HG02642 (cell line): ENCODE measurements at regions not wholly inside any gene's neighbourhood (a gene's known extent, or its start where the extent isn't known, plus 50 kb on each side); places are given as distances from the start of the nearest gene placed in this dataset.
"Not testable (repeated sequence)": the region's sequence is repeated elsewhere in the genome, so short reads cannot be mapped to it uniquely, and the experiment has no call there.

Experiments
- ATAC-seq: cut with Tn5 transposase; IDR thresholded peaks from one replicate; pipeline ENCODE4 v1.9.1; 2021; ENCODE audit warnings: mild to moderate bottlenecking; ENCODE audit not compliant: unreplicated experiment, poor library complexity

DNA sequence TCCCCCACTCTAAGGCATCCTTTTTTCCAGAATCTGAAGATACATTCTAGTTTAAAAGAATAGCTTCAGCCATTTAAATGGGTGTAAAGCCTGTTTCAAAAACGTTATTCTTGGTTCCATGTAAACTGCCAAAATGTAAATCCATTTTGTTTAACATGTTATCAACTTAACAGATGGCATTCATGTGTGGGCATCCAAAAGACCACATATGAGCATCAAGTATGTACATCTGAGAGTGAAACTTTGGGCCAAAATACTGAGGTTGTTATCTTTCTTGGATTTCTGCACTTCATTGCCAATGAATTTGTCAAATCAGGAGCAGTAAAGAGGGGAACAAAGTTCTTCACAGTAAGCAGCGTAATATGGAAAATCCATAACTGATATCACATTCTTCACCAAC is 395.4 kb downstream of the ZNF804A start:
- ATAC-seq = no peak

DNA sequence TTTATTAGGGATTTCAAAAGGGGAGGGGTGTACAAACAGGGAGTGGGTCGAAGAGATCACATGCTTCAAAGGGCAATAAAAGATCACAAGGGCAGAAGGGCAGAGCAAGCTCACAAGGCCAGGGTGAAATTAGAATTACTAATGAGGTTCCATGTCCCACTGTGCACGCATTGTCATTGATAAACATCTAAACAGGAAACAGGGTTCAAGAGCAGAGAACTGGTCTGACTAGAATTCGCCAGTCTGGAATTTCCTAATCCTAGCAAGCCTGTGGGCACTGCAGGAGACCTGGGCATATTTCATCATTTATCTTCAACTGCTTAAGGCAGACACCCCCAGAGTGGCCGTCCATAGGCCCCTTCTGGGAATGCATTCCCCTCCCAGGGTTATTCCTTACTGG is 408.2 kb downstream of the ZNF804A start:
- ATAC-seq = no peak

DNA sequence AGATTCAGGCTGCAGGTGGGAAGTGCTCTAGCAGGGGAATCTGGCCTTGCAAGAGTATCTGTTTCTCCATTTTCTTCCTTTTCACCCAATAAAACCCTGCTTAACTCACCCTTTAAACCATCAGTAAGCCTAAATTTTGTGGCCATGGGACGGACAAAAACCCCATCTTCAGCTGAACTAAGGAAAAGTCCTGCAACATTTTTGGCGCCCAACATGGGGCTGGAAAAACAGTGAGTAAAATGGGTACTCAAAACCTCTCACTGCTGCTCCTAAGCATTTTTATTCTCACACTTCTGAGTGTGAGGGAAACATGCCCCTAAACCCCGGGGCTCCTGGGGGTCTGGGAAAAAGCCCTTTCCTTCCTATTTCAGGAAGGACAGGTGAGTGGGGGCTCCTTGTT is 414.3 kb downstream of the ZNF804A start:
- no peak for ATAC-seq

DNA sequence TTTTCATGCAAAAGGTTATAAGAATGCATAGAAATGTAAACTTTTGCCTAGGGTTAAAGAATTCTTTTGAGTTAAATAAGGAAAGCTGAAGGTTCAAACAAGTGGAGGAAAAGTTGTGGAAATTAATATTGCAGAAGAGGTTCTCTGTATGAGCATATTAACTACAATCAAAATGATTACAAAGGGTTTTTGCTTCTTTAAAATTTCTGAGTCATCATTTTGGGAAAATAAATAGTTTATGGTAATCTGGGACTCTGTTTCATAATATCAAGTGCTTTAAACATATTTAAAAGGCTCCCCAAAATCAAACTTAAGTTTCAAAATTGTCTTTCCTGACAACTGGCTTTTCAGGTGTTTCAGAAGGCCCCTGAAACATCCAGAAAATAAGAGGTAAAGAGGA is 415.7 kb downstream of the ZNF804A start:
- no peak for ATAC-seq

DNA sequence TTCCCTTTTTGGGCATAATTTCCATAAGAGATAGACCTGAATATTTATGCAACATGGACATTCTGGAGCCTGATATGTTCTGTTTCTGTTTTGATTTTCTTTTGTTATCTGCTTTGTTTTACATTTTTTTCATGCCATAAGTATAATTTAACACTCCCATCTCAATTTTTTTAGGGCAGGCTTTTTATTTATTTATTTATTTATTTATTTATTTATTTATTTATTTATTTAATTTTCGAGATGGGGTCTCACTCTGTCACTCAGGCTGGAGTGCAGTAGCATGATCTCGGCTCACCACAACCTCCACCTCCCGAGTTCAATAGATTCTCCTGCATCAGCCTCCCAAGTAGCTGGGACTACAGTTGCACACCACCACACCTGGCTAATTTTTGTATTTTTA is 427.6 kb downstream of the ZNF804A start:
- not testable (repeated sequence) for ATAC-seq

DNA sequence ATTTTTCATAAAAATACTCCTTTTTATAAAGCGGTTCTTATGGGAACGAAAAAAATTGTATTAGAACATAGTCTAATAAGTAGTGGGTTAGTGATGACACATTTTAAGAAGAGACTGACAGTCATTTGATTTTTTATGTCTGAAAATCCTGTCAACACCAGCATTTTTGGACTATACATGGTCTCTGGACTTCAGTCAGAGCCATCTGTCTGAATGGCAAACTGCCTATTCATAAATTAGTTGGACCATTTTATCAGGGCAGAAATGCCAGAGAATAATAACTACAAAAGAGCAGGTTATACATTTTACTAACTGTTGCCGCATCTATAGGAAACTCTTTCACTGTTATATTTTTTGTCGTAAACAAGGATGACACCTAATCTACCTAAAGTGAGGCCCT is 437.6 kb downstream of the ZNF804A start:
- ATAC-seq = no peak

DNA sequence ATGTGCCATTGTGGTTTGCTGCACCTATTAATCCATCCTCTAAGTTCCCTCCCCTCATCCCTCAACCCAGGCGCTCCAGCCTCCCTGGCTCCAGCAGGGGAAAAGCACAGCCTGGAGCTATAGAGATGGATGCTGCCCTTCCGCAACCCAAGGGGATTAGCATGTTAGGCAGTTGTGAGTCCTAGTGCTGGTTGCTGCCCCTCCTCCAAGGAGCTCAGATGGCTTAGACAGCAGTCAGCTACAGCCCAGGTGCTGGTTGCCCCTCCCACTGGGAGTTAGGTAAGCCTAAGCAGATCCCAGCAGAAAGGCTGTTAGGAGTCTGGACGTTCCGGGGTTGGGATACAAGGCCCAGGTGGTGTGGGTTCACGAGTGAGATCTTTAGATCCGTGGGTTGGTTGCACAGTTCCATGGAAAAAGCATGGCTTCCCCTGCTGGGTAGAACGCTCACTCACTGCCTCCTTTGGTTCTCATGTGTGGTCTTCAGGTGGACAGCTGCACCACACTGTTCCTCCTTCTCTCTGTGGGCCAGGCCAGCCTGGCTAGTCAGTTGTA is 446.1 kb downstream of the ZNF804A start:
- no peak for ATAC-seq

DNA sequence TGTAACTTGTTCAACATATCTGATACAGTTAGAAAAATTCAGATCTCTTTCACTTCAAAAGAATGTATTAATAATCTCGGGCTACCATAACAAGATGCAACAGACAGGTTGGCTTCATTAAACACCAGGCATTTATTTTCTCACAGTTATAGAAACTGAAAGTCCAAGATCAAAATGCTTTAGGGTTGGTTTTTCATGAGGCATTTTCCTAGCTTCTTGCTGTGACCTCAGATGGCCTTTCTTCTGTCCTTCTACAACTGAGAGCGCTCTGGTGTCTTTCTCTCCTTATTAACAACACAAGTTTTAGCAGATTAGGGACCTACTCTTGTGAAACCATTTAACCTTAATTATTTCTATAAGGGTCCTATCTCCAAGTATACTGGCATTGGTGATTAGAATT is 452.5 kb downstream of the ZNF804A start:
- ATAC-seq = no peak

DNA sequence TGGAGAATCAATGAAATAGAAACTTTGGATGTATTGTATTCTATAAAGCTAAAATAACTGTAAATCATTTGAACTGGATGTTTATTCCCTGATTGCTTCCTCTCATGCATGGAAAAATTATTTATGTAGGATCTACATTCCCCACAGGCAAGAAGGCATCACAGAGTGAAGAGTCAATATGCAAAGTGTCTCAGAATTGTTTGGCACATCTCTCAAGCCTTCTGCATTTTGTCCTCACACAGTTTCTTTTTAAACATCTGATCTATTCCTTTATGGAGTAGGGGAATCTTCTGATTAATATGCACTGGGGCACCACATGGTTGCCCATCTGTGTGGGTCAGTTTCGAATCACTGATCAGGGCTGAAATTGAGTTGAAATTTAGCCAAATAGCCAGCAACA is 465.4 kb downstream of the ZNF804A start:
- ATAC-seq = no peak

DNA sequence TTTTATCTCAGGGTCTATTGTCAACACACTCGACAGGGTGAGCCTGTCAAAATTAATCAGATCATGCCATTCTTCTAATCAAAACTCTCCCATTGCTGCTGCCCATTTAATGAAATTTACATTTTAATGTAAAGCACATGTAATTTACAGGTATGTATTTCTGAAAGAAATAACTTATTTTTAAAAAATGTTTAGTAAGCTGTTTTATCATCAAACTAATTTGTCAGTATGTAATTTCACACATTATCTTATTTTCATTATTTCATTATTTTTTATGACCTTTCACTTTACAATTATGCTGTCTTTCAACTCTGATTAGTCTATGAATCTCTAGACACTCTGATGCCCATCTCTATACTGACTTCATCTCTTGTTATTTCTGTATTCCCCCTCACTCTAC is 467.8 kb downstream of the ZNF804A start:
- ATAC-seq = no peak

DNA sequence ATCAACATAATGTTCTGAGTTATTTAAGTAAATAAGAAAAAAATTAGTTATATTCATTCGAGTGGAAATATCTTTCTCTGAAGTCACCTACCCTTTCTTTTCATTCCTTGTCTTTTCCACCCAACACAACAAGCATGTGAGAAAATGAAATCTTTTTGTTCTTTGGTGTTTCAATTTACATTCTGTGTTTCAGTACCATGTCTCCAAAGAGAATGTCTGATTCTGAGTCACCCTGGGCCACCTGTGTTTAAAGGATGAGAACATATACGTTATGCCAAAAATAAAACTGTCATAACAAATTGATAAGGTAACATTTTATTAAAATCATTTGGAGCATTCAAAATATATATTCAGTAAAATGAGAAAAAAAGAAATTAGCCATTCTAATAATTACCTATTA is 470.8 kb downstream of the ZNF804A start:
- no peak for ATAC-seq

DNA sequence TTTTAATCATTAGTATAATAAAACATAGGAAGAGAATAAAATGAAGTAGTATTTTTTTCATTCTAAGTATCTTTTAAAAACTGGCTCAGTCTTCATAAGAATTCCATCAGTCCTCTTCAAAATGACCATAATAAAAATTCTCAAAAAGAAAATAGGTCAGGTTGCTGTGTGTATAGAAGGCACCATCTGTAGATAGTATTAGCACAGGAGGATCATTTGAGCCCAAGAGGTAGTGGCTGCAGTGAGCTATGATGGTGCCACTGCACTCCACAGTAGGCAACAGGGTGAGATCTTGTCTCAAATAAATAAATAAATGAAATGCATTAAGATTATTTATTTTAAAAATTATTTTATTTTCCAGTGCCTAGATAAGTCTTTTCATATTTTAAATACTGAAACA is 475.8 kb downstream of the ZNF804A start:
- no peak for ATAC-seq

DNA sequence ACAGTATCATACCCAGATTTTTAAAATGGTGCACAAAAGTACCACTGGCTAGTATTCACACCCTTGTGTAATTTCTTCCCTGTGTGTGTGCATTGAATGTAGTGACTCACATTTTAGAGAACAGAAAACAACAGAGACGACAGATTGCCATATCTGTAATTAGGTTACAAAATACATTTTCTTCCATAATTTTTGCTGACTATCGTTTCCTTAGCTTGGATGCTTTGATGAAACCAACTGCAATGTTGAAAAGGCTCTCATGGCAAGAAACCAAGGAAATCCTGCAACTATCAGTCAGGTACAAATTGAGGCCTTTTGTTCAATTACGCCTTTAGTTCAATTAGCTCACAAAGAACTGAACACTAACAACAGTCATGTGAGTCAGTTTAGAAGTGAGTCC is 484.4 kb downstream of the ZNF804A start:
- ATAC-seq = no peak

DNA sequence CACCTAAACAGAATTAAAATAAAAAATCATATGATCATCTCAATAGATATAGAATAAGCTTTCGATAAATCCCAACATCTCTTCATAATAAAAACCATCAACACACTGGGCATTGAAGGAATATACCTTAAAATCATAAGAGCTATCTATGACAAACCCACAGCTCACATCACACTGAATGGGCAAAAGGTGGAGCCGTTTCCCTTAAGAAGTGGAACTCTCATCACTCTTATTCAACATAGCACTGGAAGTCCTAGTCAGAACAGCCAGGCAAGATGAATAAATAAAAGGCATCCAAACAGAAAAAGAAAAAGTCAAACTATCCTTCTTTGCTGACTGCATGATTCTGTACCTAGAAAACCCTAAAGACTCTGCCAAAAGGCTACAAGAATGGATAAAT is 510.3 kb downstream of the ZNF804A start:
- no peak for ATAC-seq

DNA sequence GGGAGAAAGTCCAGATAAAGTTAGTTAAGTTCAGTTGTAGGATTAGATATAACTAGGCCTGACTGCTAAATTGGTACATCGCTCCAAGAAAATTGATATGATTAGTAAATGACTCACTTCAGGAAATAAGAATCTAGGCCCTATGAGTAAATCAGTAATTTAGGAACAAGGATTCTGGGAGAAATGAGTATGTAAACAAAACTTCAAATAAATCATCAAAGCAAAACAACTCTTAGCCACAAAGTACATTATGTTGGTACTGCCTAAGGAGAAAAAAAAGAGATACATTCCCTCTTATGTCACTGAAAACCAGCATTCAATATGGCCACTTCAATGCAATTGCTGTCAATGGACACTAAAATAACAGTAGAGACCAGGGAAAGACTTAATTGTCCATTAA is 529.1 kb downstream of the ZNF804A start:
- ATAC-seq = no peak

DNA sequence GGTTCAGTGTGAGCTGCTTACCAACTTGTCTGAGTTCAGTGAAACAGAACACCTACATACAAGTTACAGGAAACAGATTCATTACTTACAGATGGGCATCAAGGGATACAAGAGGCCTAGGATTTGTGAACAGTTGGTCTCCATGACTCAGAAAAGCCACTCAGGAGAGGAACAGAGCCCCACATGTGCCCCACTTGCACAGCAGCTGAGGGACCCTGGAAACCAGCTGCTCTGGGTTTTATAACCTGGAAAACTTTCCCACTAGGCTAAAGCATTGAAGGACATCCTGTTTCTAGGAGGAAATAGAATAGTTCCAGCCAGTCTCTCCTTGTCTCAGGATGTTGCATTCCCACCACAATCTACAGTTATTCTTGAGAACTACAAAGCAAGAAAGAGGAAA is 530.0 kb downstream of the ZNF804A start:
- ATAC-seq = no peak

DNA sequence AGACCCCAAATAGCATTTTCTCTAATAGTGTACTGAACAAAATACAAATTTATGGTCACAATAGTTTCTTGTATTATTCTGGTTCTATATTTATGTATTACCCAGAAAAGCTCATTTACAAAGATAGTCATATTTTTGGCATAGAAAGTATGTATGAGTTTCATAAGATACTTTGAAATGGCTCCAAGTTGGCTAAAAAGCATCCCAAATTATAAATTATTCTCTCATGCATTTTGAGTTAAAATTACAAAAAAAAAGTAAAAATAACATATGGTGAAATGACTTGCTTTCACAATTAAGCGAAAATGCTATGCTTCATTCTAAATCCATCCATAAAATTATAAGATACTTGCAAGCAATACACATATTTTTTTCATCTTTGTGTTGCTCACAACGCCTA is 530.7 kb downstream of the ZNF804A start:
- no peak for ATAC-seq

DNA sequence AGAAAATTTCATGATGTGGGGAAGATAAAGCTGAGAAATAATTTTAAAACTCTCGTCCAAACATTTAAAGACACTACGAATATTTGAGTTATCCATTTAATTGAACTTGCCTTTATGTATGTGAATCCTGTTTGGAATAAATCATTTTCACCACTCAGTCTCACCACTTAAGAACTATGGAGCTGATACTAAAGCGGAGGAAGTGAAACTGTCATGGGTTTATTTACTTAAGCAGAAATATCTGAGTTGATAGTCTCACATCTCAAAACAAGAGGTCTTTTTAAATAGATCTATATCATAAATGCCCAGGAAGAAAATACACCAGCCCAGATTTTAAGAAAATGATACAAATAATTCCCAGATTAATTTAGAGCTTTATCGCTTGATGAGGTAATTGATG is 532.4 kb downstream of the ZNF804A start:
- ATAC-seq = no peak

DNA sequence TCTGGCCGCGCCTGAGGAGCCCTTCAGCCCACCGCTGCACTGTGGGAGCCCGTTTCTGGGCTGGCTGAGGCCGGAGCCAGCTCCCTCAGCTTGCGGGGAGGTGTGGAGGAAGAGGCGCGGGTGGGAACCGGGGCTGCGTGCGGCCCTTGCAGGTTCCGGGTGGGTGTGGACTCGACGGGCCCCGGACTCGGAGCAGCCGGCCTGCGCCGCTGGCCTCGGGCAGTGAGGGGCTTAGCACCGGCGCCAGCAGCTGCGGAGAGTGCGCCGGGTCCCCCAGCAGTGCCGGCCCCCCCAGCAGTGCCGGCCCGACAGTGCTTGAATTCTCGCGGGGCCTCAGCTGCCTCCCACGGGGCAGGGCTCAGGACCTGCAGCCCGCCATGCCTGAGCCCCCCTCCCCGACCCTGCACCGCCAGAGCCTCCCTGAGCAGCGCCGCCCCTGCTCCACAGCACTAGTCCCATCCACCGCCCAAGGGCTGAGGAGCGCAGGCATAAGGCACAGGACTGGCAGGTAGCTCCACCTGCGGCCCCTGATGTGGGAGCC is 534.2 kb downstream of the ZNF804A start:
- no peak for ATAC-seq

DNA sequence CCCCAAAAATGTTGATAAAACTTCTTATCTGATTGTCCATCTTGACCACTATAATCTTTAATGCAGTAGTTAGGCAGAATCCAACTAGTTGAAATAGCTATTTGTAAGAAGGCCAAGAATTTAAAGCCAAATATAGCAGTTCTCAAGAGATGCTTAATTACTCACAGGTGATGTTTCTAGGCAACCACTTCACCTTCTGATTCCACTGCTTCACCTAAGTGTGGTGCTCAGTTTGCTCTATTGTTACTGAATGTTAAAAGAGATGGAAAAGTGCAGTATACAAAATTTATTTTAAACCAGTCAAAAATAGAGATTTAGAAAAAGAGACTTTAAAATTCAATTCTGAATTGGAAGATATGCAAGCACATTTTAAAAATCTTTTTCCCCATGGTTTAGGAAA is 539.4 kb downstream of the ZNF804A start:
- no peak for ATAC-seq

DNA sequence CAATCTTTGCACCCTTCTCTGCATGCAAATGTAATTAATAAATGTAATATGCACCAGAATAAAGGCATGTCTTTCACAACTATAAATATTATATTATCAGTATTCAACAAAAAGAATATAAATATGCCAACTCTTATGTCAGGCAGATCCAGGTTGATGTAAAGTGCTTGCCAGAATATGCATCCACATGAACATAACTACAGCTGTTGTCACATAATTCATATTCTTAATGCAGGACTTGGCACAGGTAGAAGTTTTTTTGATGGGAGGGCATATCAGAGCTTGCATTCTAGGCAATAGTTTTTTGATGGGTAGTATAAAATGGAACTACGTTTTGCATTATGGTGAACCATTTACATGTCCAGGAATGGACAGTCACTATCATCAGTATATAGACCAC is 544.3 kb downstream of the ZNF804A start:
- ATAC-seq = no peak

DNA sequence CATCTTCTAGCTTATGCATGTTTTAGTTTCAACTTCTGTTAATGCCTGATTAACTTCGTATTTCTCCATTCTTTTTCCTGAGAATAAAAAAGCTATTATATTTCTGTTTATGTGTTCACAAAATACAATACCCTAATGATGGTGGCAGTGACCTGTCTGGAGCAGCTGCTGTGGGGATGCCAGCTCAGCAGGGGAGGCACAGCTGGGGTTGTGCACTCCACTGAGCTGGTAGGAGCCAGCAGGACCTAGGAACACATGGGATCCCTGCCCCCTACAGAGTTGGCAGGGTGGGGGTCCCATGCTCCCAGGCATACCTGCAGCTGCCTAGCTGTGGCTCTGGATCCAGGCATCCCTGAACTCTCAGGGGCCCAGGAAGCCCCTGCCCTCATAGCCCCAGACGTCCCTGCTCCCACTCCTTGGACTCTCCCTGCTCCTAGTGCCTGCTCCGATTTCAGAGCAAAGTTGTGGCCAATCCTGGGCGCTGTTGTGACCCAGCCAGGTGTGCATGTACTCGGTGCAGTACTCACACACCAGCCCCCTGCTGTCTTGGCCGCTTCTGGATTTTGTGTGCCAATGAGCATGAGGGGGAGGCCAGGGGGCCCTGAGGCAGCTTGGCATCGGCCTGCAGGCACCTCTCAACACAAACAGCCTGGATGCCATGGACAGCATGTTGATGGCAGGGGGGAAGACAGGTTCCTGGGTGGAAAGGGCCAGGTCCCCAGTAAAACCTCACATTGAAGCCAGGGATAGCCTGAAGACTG is 546.0 kb downstream of the ZNF804A start:
- no peak for ATAC-seq
